ENCODE measurements at regions not wholly inside any gene's neighbourhood (a gene's known extent, or its start where the extent isn't known, plus 50 kb on each side); places are given as distances from the start of the nearest gene placed in this dataset.

DNA sequence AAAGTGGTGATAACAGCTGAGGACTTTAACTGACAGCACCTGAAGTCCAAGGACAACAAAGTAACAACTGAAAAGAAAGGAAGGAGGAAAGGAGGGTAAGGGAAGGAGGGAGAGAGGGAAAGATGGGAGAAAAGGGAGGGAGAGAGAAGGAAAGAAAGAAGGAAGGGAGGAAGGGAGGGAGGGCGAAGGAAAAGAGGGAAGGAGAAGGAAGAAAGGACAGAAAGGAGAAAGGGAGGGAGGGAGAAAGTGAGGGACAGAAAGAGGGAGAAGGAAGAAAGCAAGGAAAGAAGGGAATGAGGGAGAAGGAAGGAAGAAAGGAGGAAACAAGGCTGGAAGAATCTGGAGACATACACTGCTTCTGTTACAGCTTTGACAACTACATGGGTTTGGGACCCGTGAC is 494.4 kb downstream of the FUT8 start:
- no peak for DNase-seq (ENCODE audit: low spot score)
- no peaks in the 10 kb centered on the region for H3K36me3 Mint-ChIP-seq (ENCODE audit: low read depth)
- H3K27ac Mint-ChIP-seq (ENCODE audit: unreplicated experiment): no peak overlapping the region
- peaks cover 6% of the 10 kb centered on the region for H3K27me3 Mint-ChIP-seq (ENCODE audit: low read depth)
- H3K9me3 Mint-ChIP-seq (ENCODE audit: low read depth): peaks cover 2% of the 10 kb centered on the region
- no peaks in the 10 kb centered on the region for H3K4me1 Mint-ChIP-seq (ENCODE audit: low read depth)
- TF ChIP-seq, protein P1, sequence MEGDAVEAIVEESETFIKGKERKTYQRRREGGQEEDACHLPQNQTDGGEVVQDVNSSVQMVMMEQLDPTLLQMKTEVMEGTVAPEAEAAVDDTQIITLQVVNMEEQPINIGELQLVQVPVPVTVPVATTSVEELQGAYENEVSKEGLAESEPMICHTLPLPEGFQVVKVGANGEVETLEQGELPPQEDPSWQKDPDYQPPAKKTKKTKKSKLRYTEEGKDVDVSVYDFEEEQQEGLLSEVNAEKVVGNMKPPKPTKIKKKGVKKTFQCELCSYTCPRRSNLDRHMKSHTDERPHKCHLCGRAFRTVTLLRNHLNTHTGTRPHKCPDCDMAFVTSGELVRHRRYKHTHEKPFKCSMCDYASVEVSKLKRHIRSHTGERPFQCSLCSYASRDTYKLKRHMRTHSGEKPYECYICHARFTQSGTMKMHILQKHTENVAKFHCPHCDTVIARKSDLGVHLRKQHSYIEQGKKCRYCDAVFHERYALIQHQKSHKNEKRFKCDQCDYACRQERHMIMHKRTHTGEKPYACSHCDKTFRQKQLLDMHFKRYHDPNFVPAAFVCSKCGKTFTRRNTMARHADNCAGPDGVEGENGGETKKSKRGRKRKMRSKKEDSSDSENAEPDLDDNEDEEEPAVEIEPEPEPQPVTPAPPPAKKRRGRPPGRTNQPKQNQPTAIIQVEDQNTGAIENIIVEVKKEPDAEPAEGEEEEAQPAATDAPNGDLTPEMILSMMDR (IDR thresholded peaks at IDR 0.05): no peak
- H3K4me3 Mint-ChIP-seq (ENCODE audit: unreplicated experiment): no peak overlapping the region

DNA sequence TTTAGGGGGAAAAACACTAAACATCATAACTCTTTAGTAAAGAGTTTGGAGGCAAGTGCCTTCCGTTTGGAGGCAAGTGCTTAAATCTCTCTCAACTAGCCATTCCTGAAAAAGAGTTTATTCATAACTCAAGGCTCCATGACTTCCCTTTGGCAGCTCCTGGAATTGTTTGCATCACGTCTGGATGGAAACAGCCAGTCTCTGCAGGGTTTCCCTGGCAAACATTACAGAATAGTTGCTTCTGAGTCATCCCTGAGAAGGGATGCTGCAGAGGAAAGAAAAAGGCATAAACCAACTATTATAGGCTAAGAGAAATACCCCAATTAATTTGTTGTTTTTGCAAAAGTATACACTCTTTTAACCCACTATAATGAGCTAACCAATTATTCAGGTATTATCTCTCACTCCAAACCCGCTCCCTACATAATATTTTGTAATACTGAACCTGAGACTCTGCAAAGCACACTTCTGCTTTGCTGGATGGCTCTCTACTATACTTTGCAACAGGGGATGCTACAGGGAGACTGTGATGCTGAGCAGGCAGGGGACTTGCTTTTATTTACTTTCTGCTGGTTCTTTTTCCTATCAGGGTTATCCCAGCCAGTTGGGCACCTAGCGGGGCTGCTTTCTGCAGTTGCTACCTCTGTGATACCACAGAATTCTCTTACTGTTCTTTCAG is 497.7 kb downstream of the FUT8 start:
- Mint-ChIP-seq H3K9me3 (ENCODE audit: low read depth) (peaks cover 3% of the 10 kb centered on the region), H3K36me3 (ENCODE audit: low read depth) (no peaks in the 10 kb centered on the region), H3K27ac (ENCODE audit: unreplicated experiment) (no peak overlapping the region), H3K4me1 (ENCODE audit: low read depth) (no peaks in the 10 kb centered on the region), H3K4me3 (ENCODE audit: unreplicated experiment) (no peak overlapping the region), H3K27me3 (ENCODE audit: low read depth) (peaks cover 18% of the 10 kb centered on the region)
- TF ChIP-seq, protein P1 (IDR thresholded peaks at IDR 0.05): no peak
- DNase-seq (ENCODE audit: low spot score): no peak

DNA sequence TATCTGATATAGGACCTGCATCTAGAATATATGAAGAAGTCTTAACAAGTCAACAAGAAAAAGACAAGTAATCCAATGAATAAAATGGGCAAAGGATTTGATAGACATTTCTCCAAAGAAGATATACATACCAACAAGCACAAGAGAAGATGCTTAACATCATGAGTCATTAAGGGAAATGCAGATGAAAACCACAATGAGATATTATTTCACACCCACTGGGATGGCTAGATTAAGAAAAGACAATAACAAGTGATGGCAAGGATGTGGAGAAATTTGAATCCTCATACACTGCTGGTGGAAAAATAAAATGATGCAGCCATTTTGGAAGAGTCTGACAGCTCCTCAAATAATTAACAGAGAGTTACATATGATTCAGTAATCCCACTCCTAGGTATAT is 502.6 kb downstream of the FUT8 start:
- DNase-seq (ENCODE audit: low spot score): no peak
- TF ChIP-seq, protein P1 (IDR thresholded peaks at IDR 0.05): no peak

DNA sequence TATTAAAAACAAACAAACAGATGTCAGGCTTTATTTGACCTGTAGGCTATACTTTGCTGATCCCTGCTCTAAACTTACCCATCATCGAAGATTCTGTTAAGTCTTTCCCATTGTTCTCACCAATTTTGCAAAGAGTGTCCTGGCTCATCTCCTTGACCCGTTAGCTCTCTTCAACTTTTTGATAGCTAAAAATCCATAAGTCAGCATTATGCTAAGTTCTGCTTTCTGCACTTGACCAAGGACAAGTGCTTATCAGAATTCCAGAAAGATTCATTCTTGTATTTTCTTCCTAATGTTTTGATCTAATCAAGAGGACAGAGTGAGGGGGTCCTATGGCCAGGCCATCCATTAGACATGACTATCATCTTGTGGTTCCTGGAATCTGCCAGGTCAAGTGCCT is 503.5 kb downstream of the FUT8 start:
- Mint-ChIP-seq H3K4me3 (ENCODE audit: unreplicated experiment) (no peak overlapping the region), H3K27me3 (ENCODE audit: low read depth) (peaks cover 16% of the 10 kb centered on the region), H3K9me3 (ENCODE audit: low read depth) (peaks cover 4% of the 10 kb centered on the region), H3K27ac (ENCODE audit: unreplicated experiment) (no peak overlapping the region), H3K4me1 (ENCODE audit: low read depth) (no peaks in the 10 kb centered on the region), H3K36me3 (ENCODE audit: low read depth) (no peaks in the 10 kb centered on the region)
- DNase-seq (ENCODE audit: low spot score): no peak
- TF ChIP-seq, protein P1 (IDR thresholded peaks at IDR 0.05): no peak

More for the DNA sequence above, 502.6 kb downstream of the FUT8 start:
- H3K36me3 Mint-ChIP-seq (ENCODE audit: low read depth): no peaks in the 10 kb centered on the region
- H3K4me1 Mint-ChIP-seq (ENCODE audit: low read depth): no peaks in the 10 kb centered on the region
- peaks cover 4% of the 10 kb centered on the region for H3K9me3 Mint-ChIP-seq (ENCODE audit: low read depth)
- no peak overlapping the region for H3K4me3 Mint-ChIP-seq (ENCODE audit: unreplicated experiment)
- peaks cover 12% of the 10 kb centered on the region for H3K27me3 Mint-ChIP-seq (ENCODE audit: low read depth)
- no peak overlapping the region for H3K27ac Mint-ChIP-seq (ENCODE audit: unreplicated experiment)

DNA sequence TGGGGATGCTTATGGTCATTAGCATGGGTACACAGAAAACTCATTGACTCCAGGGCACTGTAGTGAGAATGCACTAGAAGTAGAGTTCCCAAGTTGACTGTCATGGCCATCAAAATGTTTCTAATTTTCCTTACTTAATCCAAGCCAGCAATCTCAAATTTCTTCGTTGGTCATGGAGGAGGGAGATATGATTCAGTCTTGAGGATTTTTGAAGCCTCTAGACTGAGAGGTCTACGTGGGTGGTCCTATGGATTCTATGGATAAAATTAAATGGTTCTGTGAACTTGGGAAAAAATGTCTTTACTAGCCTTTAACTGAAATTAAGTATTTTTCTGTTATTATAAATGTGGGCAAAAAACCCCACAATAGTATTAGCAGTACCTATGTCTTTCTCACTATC is 508.5 kb downstream of the FUT8 start:
- Mint-ChIP-seq H3K36me3 (ENCODE audit: low read depth) (no peaks in the 10 kb centered on the region), H3K27ac (ENCODE audit: unreplicated experiment) (no peak overlapping the region), H3K27me3 (ENCODE audit: low read depth) (peaks cover 8% of the 10 kb centered on the region), H3K4me3 (ENCODE audit: unreplicated experiment) (no peak overlapping the region), H3K4me1 (ENCODE audit: low read depth) (no peaks in the 10 kb centered on the region), H3K9me3 (ENCODE audit: low read depth) (no peaks in the 10 kb centered on the region)
- no peak for DNase-seq (ENCODE audit: low spot score)
- TF ChIP-seq, protein P1 (IDR thresholded peaks at IDR 0.05): no peak

Measured in chondrocyte (in vitro differentiated cells).